ENCODE measurements at regions not wholly inside any gene's neighbourhood (a gene's known extent, or its start where the extent isn't known, plus 50 kb on each side); places are given as distances from the start of the nearest gene placed in this dataset.

GRCh38 chr22:47995264-47995627 lies 1232.8 kb downstream of the TBC1D22A start:
- Histone ChIP-seq H3K14ac (replicated peaks; ENCODE audit: low read depth, low read length) (no peak overlapping the region), H2BK120ac (ENCODE audit: low read depth, low read length) (no peak overlapping the region), H2BK5ac (ENCODE audit: low read depth, low read length, poor library complexity, severe bottlenecking) (no peak overlapping the region), H2AFZ (replicated peaks; ENCODE audit: low read length, poor library complexity) (no peak overlapping the region), H3K9me3 (ENCODE audit: control insufficient read depth, insufficient read depth, low read length) (peaks cover 54% of the 10 kb centered on the region), H2BK15ac (ENCODE audit: low read depth, low read length) (no peak overlapping the region), H3K4me1 (ENCODE audit: control insufficient read depth, insufficient read depth, low read length) (no peaks in the 10 kb centered on the region), H3K4me3 (ENCODE audit: insufficient read depth, low read depth, low read length) (no peak overlapping the region), H3K56ac (ENCODE audit: extremely low read depth, insufficient read depth, low read length) (no peak overlapping the region), H3K4ac (ENCODE audit: low read depth, low read length) (no peak overlapping the region), H3K9me1 (ENCODE audit: insufficient read depth, low read length) (no peaks in the 10 kb centered on the region), H3K23ac (ENCODE audit: low read depth, low read length) (no peak overlapping the region), H4K91ac (ENCODE audit: insufficient read depth, low read depth, low read length) (no peak overlapping the region), H2AK9ac (replicated peaks; ENCODE audit: low read depth, low read length, poor library complexity) (no peak overlapping the region), H3K79me1 (ENCODE audit: low read depth in 1 of 2, low read length in 2 of 2) (no peaks in the 10 kb centered on the region), H4K20me1 (ENCODE audit: insufficient read depth, low read length) (no peaks in the 10 kb centered on the region), H4K8ac (ENCODE audit: low read depth in 2 of 2, low read length in 2 of 2) (no peak overlapping the region), H4K5ac (ENCODE audit: low read depth, low read length) (no peak overlapping the region), H3K36me3 (ENCODE audit: control insufficient read depth, insufficient read depth, low read length) (no peaks in the 10 kb centered on the region), H3K18ac (ENCODE audit: low read depth, low read length) (no peak overlapping the region), H3K27ac (ENCODE audit: insufficient read depth, low read length) (no peak overlapping the region), H2AK5ac (ENCODE audit: low read depth, low read length) (no peak overlapping the region), H3K9ac (ENCODE audit: low read depth, low read length) (no peak overlapping the region), H3K27me3 (ENCODE audit: control insufficient read depth, insufficient read depth, low read length) (no peaks in the 10 kb centered on the region), H3K4me2 (ENCODE audit: low read depth, low read length) (no peak overlapping the region), H2BK20ac (ENCODE audit: low read depth, low read length) (no peak overlapping the region)
- in situ Hi-C loops (cut with MboI; ENCODE audit: low sequenced_read_pairs) = no loop called here
- 77% methylated on average over 10 of the region's 17 CpGs; no CpG with 5 or more reads in 1 of the 2 experiments for WGBS, 2 experiments (ENCODE audit: extremely low coverage in 2 of 2, insufficient read length in 1 of 2)
- no peak for ATAC-seq (ENCODE audit: low read depth)
- no peak for DNase-seq
- intact Hi-C loops (cut with micrococcal nuclease) = no loop called here
- BruUV-seq (replicated peaks) = no TSS peak
- dilution Hi-C loops (cut with HindIII; ENCODE audit: low sequenced_read_pairs, unreplicated experiment) = no loop called here
- ChIA-PET CTCF (no interaction called here), POLR2A (ENCODE audit: unreplicated experiment) (no interaction called here)
- TF ChIP-seq BHLHE40 (IDR thresholded peaks at IDR 0.05; ENCODE audit: low read depth, low read length) = no peak
- no peak for TF ChIP-seq CHD1 (IDR thresholded peaks at IDR 0.05; ENCODE audit: low read depth, low read length)
- no peak for TF ChIP-seq CEBPB (IDR thresholded peaks at IDR 0.05; ENCODE audit: low read depth, low read length)
- no peak for TF ChIP-seq MXI1 (IDR thresholded peaks at IDR 0.05; ENCODE audit: borderline replicate concordance, low read depth, low read length)
- TF ChIP-seq RCOR1 (IDR thresholded peaks at IDR 0.05; ENCODE audit: insufficient replicate concordance, low read length) = no peak
- TF ChIP-seq FOS (IDR thresholded peaks at IDR 0.05; ENCODE audit: low read depth, low read length) = no peak

Data from IMR-90 (cell line).